Lower leg skin (tissue), 3 donors: ENCODE measurements at regions not wholly inside any gene's neighbourhood (a gene's known extent, or its start where the extent isn't known, plus 50 kb on each side); places are given as distances from the start of the nearest gene placed in this dataset.

ENCODE experiments used
- POLR2A ChIP-seq, 2 donors: fragments of 450-650 bp; IDR thresholded peaks; one replicate each; pipeline ENCODE4 v1.6.1; 2016 to 2017; ENCODE audit warnings: antibody characterized with exemption in 2 of 2, mild to moderate bottlenecking in 1 of 2, moderate library complexity in 1 of 2
- TF ChIP-seq, protein P1 (sequence below), 3 donors: fragments of 450-650 bp; IDR thresholded peaks; one replicate each; pipeline ENCODE4 v1.5.1; 2016; ENCODE audit warnings: antibody characterized with exemption in 3 of 3, mild to moderate bottlenecking in 3 of 3, moderate library complexity in 2 of 3

DNA sequence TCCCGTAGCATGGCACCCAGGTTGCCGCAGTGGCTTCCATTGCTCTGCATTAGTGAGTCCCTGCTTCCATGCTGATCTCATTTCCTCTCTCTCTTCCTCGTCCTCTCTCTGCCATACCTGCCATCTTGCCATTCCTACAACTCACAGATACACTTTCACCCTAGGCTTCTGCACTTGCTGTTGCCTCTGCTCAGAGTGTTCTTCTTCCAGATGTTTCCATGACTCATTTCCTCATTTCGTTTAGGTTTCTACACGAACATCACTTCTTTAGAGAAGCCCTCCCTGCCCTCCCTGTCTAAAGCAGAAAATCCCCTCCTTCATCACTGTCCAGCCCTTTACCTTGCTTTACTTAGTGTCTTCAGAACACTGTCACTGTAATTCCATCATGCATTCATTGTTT lies 115.2 kb upstream of the WWC1 start:
- TF ChIP-seq, protein P1, sequence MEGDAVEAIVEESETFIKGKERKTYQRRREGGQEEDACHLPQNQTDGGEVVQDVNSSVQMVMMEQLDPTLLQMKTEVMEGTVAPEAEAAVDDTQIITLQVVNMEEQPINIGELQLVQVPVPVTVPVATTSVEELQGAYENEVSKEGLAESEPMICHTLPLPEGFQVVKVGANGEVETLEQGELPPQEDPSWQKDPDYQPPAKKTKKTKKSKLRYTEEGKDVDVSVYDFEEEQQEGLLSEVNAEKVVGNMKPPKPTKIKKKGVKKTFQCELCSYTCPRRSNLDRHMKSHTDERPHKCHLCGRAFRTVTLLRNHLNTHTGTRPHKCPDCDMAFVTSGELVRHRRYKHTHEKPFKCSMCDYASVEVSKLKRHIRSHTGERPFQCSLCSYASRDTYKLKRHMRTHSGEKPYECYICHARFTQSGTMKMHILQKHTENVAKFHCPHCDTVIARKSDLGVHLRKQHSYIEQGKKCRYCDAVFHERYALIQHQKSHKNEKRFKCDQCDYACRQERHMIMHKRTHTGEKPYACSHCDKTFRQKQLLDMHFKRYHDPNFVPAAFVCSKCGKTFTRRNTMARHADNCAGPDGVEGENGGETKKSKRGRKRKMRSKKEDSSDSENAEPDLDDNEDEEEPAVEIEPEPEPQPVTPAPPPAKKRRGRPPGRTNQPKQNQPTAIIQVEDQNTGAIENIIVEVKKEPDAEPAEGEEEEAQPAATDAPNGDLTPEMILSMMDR (IDR thresholded peaks at IDR 0.05) = no peak
- no peak for TF ChIP-seq POLR2A (IDR thresholded peaks at IDR 0.05)
